SK-N-SH (cell line): ENCODE measurements at regions not wholly inside any gene's neighbourhood (a gene's known extent, or its start where the extent isn't known, plus 50 kb on each side); places are given as distances from the start of the nearest gene placed in this dataset.

Experiments
- CHD2 ChIP-seq: fragments of 150-350 bp; IDR thresholded peaks from 2 replicates; pipeline ENCODE4 v1.6.1; 2018; ENCODE audit warnings: low read length; ENCODE audit not compliant: partially characterized antibody
- MXI1 ChIP-seq: IDR thresholded peaks from 2 replicates; pipeline ENCODE4 v1.6.1; 2012; ENCODE audit warnings: mild to moderate bottlenecking, low read depth, low read length, improper control_type of control experiment
- RAD21 ChIP-seq: IDR thresholded peaks from 2 replicates; pipeline ENCODE4 v1.6.1; 2012; ENCODE audit warnings: mild to moderate bottlenecking, low read length

- TF ChIP-seq RAD21 (no peak), CHD2 (no peak), MXI1 (no peak)
Observed at GRCh38 chr3:124425972-124426371, 304.3 kb upstream of the UMPS start.
